MM.1S (cell line): ENCODE measurements at regions not wholly inside any gene's neighbourhood (a gene's known extent, or its start where the extent isn't known, plus 50 kb on each side); places are given as distances from the start of the nearest gene placed in this dataset.

Source experiments
- DNase-seq: peaks from one replicate; pipeline ENCODE4 v3.0.0-alpha.2; 2015
- H2AFZ ChIP-seq: fragments of 300-600 bp; sonication (generic); 2 replicates; pipeline ENCODE4 v1.6.0; 2016; ENCODE audit warnings: antibody characterized with exemption, low read length
- H3F3A ChIP-seq: fragments of 300-600 bp; sonication (generic); 2 replicates; pipeline ENCODE4 v1.6.1; 2016; ENCODE audit warnings: mild to moderate bottlenecking, antibody characterized with exemption, low read length, moderate library complexity, mixed read lengths; ENCODE audit not compliant: insufficient read depth
- H3K27ac ChIP-seq: fragments of 300-600 bp; sonication (generic); 2 replicates; pipeline ENCODE4 v1.5.1; 2016; ENCODE audit warnings: mild to moderate bottlenecking, low read length
- H3K27me3 ChIP-seq: fragments of 300-600 bp; sonication (generic); replicated peaks from 2 replicates; pipeline ENCODE4 v1.6.0; 2016; ENCODE audit warnings: low read length; ENCODE audit not compliant: insufficient read depth
- H3K36me3 ChIP-seq: fragments of 300-600 bp; sonication (generic); replicated peaks from 2 replicates; pipeline ENCODE4 v1.6.1; 2016; ENCODE audit warnings: mild to moderate bottlenecking, low read length, mixed read lengths; ENCODE audit not compliant: insufficient read depth
- H3K4me1 ChIP-seq: fragments of 300-600 bp; sonication (generic); 2 replicates; pipeline ENCODE4 v1.6.1; 2016; ENCODE audit warnings: low read length, mixed read lengths
- H3K4me2 ChIP-seq: fragments of 300-600 bp; sonication (generic); 2 replicates; pipeline ENCODE4 v1.6.0; 2016; ENCODE audit warnings: low read depth, low read length
- H3K4me3 ChIP-seq: fragments of 300-600 bp; sonication (generic); 2 replicates; pipeline ENCODE4 v1.5.1; 2016; ENCODE audit warnings: low read length, mixed read lengths
- H3K79me2 ChIP-seq: fragments of 300-600 bp; sonication (generic); 2 replicates; pipeline ENCODE4 v1.6.1; 2016; ENCODE audit warnings: mixed run types, low read length, mixed read lengths
- H3K9ac ChIP-seq: fragments of 300-600 bp; sonication (generic); 2 replicates; pipeline ENCODE4 v1.6.1; 2016; ENCODE audit warnings: low read length, mixed read lengths
- H3K9me2 ChIP-seq: fragments of 300-600 bp; sonication (generic); replicated peaks from 2 replicates; pipeline ENCODE4 v1.6.1; 2016; ENCODE audit warnings: mild to moderate bottlenecking, low read length, mixed read lengths; ENCODE audit not compliant: insufficient read depth
- H3K9me3 ChIP-seq: fragments of 300-600 bp; sonication (generic); replicated peaks from 2 replicates; pipeline ENCODE4 v1.6.1; 2016; ENCODE audit warnings: mild to moderate bottlenecking, low read length, mixed read lengths; ENCODE audit not compliant: insufficient read depth
- H4K20me1 ChIP-seq: fragments of 300-600 bp; sonication (generic); 2 replicates; pipeline ENCODE4 v1.6.1; 2016; ENCODE audit warnings: mild to moderate bottlenecking, low read length, moderate library complexity, mixed read lengths; ENCODE audit not compliant: insufficient read depth
- EZH2 ChIP-seq: fragments of 300-600 bp; sonication (generic); optimal IDR thresholded peaks from 2 replicates; pipeline ENCODE3; 2017; ENCODE audit warnings: low read depth, mild to moderate bottlenecking, antibody characterized with exemption, low read length, mixed read lengths
- EZH2phosphoT487 ChIP-seq: fragments of 300-600 bp; sonication (generic); IDR thresholded peaks from 2 replicates; pipeline ENCODE4 v1.6.1; 2018; ENCODE audit warnings: antibody characterized with exemption, low read length
- TF ChIP-seq, protein P1 (sequence below): fragments of 300-600 bp; sonication (generic); IDR thresholded peaks from 2 replicates; pipeline ENCODE4 v1.5.1; 2016; ENCODE audit warnings: antibody characterized with exemption, low read length, mixed read lengths

DNA sequence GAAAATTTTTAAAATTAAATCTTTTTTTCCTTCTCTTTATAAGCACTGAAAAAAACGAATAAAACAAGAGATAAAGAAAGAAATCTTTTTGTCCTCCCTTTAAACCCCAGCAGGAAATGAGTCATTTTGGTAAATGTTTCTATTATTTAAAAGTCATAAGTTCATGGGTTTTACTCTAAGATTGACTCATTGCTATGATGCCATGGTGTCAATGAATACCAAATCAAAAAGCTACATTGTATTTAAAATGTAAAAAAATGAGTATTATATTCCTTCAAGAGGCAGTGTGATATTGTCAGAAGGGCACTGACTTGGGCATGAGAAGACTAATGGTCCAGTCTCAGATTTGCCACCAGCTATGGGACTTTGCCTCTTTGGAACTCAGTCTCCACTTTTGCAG, 303.4 kb upstream of the DNAJC19 start:
- Histone ChIP-seq H3K4me1 (no peaks in the 10 kb centered on the region), H3K36me3 (no peaks in the 10 kb centered on the region), H3K27me3 (no peaks in the 10 kb centered on the region), H3K9ac (no peak overlapping the region), H3K9me2 (no peaks in the 10 kb centered on the region), H3K79me2 (no peaks in the 10 kb centered on the region), H3K9me3 (no peaks in the 10 kb centered on the region), H3K27ac (no peak overlapping the region), H4K20me1 (no peaks in the 10 kb centered on the region), H3K4me2 (no peak overlapping the region), H3F3A (no peaks in the 10 kb centered on the region), H2AFZ (no peak overlapping the region), H3K4me3 (no peak overlapping the region)
- no peak for DNase-seq
- no peak for TF ChIP-seq EZH2
- TF ChIP-seq, protein P1, sequence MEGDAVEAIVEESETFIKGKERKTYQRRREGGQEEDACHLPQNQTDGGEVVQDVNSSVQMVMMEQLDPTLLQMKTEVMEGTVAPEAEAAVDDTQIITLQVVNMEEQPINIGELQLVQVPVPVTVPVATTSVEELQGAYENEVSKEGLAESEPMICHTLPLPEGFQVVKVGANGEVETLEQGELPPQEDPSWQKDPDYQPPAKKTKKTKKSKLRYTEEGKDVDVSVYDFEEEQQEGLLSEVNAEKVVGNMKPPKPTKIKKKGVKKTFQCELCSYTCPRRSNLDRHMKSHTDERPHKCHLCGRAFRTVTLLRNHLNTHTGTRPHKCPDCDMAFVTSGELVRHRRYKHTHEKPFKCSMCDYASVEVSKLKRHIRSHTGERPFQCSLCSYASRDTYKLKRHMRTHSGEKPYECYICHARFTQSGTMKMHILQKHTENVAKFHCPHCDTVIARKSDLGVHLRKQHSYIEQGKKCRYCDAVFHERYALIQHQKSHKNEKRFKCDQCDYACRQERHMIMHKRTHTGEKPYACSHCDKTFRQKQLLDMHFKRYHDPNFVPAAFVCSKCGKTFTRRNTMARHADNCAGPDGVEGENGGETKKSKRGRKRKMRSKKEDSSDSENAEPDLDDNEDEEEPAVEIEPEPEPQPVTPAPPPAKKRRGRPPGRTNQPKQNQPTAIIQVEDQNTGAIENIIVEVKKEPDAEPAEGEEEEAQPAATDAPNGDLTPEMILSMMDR, result no peak

DNA sequence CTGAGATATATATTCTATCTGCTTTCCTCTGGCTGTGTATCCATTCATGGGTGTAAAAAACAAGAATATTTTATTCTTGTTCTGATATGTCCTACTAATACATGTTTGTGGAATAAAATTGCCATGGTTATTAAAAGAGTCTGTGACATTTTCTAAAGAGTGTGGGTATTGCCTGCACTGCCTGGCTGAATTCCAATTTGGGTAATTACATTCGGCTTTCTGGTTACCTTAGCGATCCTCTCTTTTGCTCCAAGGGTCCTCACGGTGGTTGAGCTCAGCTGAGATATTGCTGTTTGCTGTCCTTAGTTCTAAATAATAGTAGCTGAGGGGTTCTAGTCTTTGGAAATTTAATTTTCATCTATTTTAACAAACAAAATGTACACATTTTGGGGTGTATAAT, 301.4 kb upstream of the DNAJC19 start:
- H3K4me2 ChIP-seq, result no peak overlapping the region
- no peaks in the 10 kb centered on the region for H3K79me2 ChIP-seq
- no peak overlapping the region for H2AFZ ChIP-seq
- H3K9ac ChIP-seq, result no peak overlapping the region
- H4K20me1 ChIP-seq, result no peaks in the 10 kb centered on the region
- H3K4me1 ChIP-seq, result no peaks in the 10 kb centered on the region
- no peak overlapping the region for H3K4me3 ChIP-seq
- no peaks in the 10 kb centered on the region for H3F3A ChIP-seq
- no peaks in the 10 kb centered on the region for H3K9me2 ChIP-seq
- H3K27me3 ChIP-seq, result no peaks in the 10 kb centered on the region
- DNase-seq, result no peak
- H3K36me3 ChIP-seq, result no peaks in the 10 kb centered on the region
- TF ChIP-seq EZH2phosphoT487, result no peak
- TF ChIP-seq, protein P1, result no peak
- no peak for TF ChIP-seq EZH2
- no peak overlapping the region for H3K27ac ChIP-seq
- H3K9me3 ChIP-seq, result no peaks in the 10 kb centered on the region

DNA sequence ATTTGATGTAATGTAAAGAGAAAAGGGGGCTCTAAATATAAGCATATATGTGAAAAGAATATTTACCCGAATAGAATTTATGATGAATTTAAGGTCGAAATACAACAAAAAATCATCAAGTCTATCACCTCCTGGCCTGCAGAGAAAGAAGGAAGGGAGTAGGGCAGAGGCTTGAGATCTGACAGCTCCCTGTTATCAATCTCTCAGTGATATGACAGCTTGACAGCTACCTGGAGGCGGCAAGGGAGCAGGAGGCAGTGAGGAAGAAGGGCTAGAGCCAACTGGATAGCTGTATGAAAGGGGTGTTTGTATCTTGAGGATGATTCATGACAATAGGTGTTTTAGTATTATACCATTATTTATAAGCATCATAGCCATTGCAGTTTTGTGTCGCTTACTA, 299.8 kb upstream of the DNAJC19 start:
- H4K20me1 ChIP-seq, result no peaks in the 10 kb centered on the region
- H3K36me3 ChIP-seq, result no peaks in the 10 kb centered on the region
- H3K4me2 ChIP-seq, result no peak overlapping the region
- no peaks in the 10 kb centered on the region for H3K79me2 ChIP-seq
- H3K27ac ChIP-seq, result no peak overlapping the region
- no peaks in the 10 kb centered on the region for H3K27me3 ChIP-seq
- no peak for DNase-seq
- H3K9me3 ChIP-seq, result no peaks in the 10 kb centered on the region
- no peak overlapping the region for H2AFZ ChIP-seq
- H3K4me3 ChIP-seq, result no peak overlapping the region
- H3K4me1 ChIP-seq, result no peaks in the 10 kb centered on the region
- H3F3A ChIP-seq, result no peaks in the 10 kb centered on the region
- no peak overlapping the region for H3K9ac ChIP-seq
- H3K9me2 ChIP-seq, result no peaks in the 10 kb centered on the region
- TF ChIP-seq, protein P1, result no peak
- TF ChIP-seq EZH2phosphoT487 (no peak), EZH2 (no peak)

DNA sequence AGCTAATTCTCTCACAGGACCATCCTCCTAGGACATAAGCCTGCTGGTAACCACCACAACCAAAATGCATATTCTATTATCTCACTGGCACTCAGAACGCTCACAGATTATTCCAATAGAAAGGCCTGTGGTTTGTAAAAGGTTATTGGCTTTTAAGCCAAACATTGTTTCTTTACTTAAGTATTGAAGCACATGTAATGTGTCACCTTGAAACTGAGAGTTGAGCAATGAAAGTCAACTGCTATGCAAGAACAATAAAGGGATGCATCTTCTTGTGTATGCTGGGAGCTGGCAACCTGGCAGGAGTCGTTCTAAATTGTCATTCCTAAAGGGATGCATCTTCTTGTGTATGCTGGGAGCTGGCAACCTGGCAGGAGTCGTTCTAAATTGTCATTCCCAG, 298.6 kb upstream of the DNAJC19 start:
- Histone ChIP-seq H3F3A (no peaks in the 10 kb centered on the region), H3K27me3 (no peaks in the 10 kb centered on the region)

More for the DNA sequence above, 298.6 kb upstream of the DNAJC19 start:
- TF ChIP-seq EZH2phosphoT487, result no peak
- TF ChIP-seq, protein P1, result no peak
- TF ChIP-seq EZH2, result no peak
- no peaks in the 10 kb centered on the region for H3K36me3 ChIP-seq
- H3K4me3 ChIP-seq, result no peak overlapping the region
- H3K9me2 ChIP-seq, result no peaks in the 10 kb centered on the region
- no peak overlapping the region for H3K27ac ChIP-seq
- H3K4me1 ChIP-seq, result no peaks in the 10 kb centered on the region
- no peaks in the 10 kb centered on the region for H4K20me1 ChIP-seq
- H3K4me2 ChIP-seq, result no peak overlapping the region
- no peak overlapping the region for H3K9ac ChIP-seq
- H2AFZ ChIP-seq, result no peak overlapping the region
- no peaks in the 10 kb centered on the region for H3K79me2 ChIP-seq
- no peak for DNase-seq
- no peaks in the 10 kb centered on the region for H3K9me3 ChIP-seq
